Prostate gland (tissue), 2 donors: ENCODE measurements at regions not wholly inside any gene's neighbourhood (a gene's known extent, or its start where the extent isn't known, plus 50 kb on each side); places are given as distances from the start of the nearest gene placed in this dataset.

Experiments used
- DNase-seq: peaks from one replicate; pipeline ENCODE4 v3.0.0-alpha.2; 2019; ENCODE audit warnings: low spot score
- H3K27ac ChIP-seq, 2 donors: fragments of 200-600 bp; sonication (generic); 2 replicates each; pipeline ENCODE4 v1.5.1; 2017 to 2019
- H3K27me3 ChIP-seq: fragments of 200-600 bp; sonication (generic); replicated peaks from 2 replicates; pipeline ENCODE4 v1.5.1; 2019; ENCODE audit not compliant: insufficient read depth
- H3K36me3 ChIP-seq, 2 donors: fragments of 200-600 bp; sonication (generic); 1 replicate in 1 of 2; 2 replicates in 1 of 2; pipeline versions ENCODE4 v1.5.1 to v1.8.1; 2017 to 2019
- H3K4me1 ChIP-seq: fragments of 200-600 bp; sonication (generic); replicated peaks from 2 replicates; pipeline ENCODE4 v1.5.1; 2019
- H3K4me3 ChIP-seq, 2 donors: fragments of 200-600 bp; sonication (generic); 2 replicates each; pipeline ENCODE4 v1.5.1; 2017 to 2019
- H3K9me3 ChIP-seq: fragments of 200-600 bp; sonication (generic); 2 replicates; pipeline ENCODE4 v1.5.1; 2017
- CTCF ChIP-seq, 4 experiments: fragments of 200-600 bp in 2 of 4; fragments of 450-650 bp in 2 of 4; sonication (generic) in 2 of 4; IDR thresholded peaks; 1 replicate in 3 of 4; 2 replicates in 1 of 4; pipeline ENCODE4 v1.5.1; 2016 to 2019; ENCODE audit warnings: antibody characterized with exemption in 4 of 4, mild to moderate bottlenecking in 2 of 4, moderate library complexity in 2 of 4
- POLR2A ChIP-seq: fragments of 450-650 bp; IDR thresholded peaks from one replicate; pipeline ENCODE4 v1.6.1; 2016; ENCODE audit warnings: antibody characterized with exemption, mild to moderate bottlenecking
- POLR2AphosphoS5 ChIP-seq: sonication (generic); formaldehyde crosslinking; IDR thresholded peaks from one replicate; pipeline ENCODE4 v1.6.1; 2017; ENCODE audit warnings: antibody characterized with exemption
- WGBS: methylation state at CpG from one replicate; pipeline ENCODE4 v1.1.5; 2018; 5-methylcytosine and 5-hydroxymethylcytosine counted together
- intact Hi-C: fragments of 100-400 bp; cut with DNase I; formaldehyde crosslinking; loops from one replicate; pipeline ENCODE4 v1.14.2; 2022

GRCh38 chrX:3244203-3244743 is 102.2 kb downstream of the MXRA5 start:
- Histone ChIP-seq H3K27ac (no peak overlapping the region), H3K4me1 (no peaks in the 10 kb centered on the region), H3K27me3 (no peaks in the 10 kb centered on the region), H3K4me3 (no peak overlapping the region), H3K9me3 (no peaks in the 10 kb centered on the region), H3K36me3 (no peaks in the 10 kb centered on the region)
- WGBS = 66% methylated on average over 7 of the region's 7 CpGs
- TF ChIP-seq POLR2AphosphoS5 (no peak), CTCF (IDR thresholded peaks at IDR 0.05) (no peak), POLR2A (no peak)
- intact Hi-C loops = no loop called here
- DNase-seq = no peak

- no peak overlapping the region for H3K4me3 ChIP-seq
- H3K36me3 ChIP-seq = no peaks in the 10 kb centered on the region
- DNase-seq = no peak
- H3K27ac ChIP-seq = no peak overlapping the region
- no peaks in the 10 kb centered on the region for H3K4me1 ChIP-seq
- WGBS = 55% methylated on average over 4 of the region's 4 CpGs
- TF ChIP-seq CTCF (IDR thresholded peaks at IDR 0.05) (no peak), POLR2A (no peak), POLR2AphosphoS5 (no peak)
- intact Hi-C loops = no loop called here
- no peaks in the 10 kb centered on the region for H3K27me3 ChIP-seq
- H3K9me3 ChIP-seq = no peaks in the 10 kb centered on the region
Observed at GRCh38 chrX:3232262-3232923, 114.1 kb downstream of the MXRA5 start.

- TF ChIP-seq POLR2AphosphoS5 = no peak
- no peak for TF ChIP-seq CTCF (IDR thresholded peaks at IDR 0.05)
- TF ChIP-seq POLR2A = no peak
- Histone ChIP-seq H3K9me3 (no peaks in the 10 kb centered on the region), H3K36me3 (no peaks in the 10 kb centered on the region), H3K27me3 (no peaks in the 10 kb centered on the region), H3K4me3 (no peak overlapping the region), H3K4me1 (no peaks in the 10 kb centered on the region), H3K27ac (no peak overlapping the region)
- 69% methylated on average over 7 of the region's 7 CpGs for WGBS
- intact Hi-C loops = no loop called here
- no peak for DNase-seq
Observed at GRCh38 chrX:3231766-3232165, 114.7 kb downstream of the MXRA5 start.

- no peak for TF ChIP-seq POLR2AphosphoS5
- H3K4me3 ChIP-seq = no peak overlapping the region
- no peaks in the 10 kb centered on the region for H3K36me3 ChIP-seq
- WGBS = 85% methylated on average over 2 of the region's 2 CpGs
- intact Hi-C loops = no loop called here
- no peaks in the 10 kb centered on the region for H3K4me1 ChIP-seq
- H3K9me3 ChIP-seq = no peaks in the 10 kb centered on the region
- no peak for DNase-seq
- H3K27me3 ChIP-seq = no peaks in the 10 kb centered on the region
- no peak overlapping the region for H3K27ac ChIP-seq
Observed at GRCh38 chrX:3230496-3230895, 116.0 kb downstream of the MXRA5 start.

- no peak overlapping the region for H3K4me3 ChIP-seq
- H3K27ac ChIP-seq = no peak overlapping the region
- no peak for DNase-seq
- WGBS = 87% methylated on average over 1 of the region's 1 CpG
- H3K4me1 ChIP-seq = no peaks in the 10 kb centered on the region
- TF ChIP-seq POLR2AphosphoS5 (no peak), POLR2A (no peak), CTCF (IDR thresholded peaks at IDR 0.05) (no peak)
- H3K36me3 ChIP-seq = no peaks in the 10 kb centered on the region
- no peaks in the 10 kb centered on the region for H3K9me3 ChIP-seq
- H3K27me3 ChIP-seq = no peaks in the 10 kb centered on the region
- intact Hi-C loops = no loop called here
Observed at GRCh38 chrX:3227526-3227925, 118.9 kb downstream of the MXRA5 start.
